ENCODE measurements at regions not wholly inside any gene's neighbourhood (a gene's known extent, or its start where the extent isn't known, plus 50 kb on each side); places are given as distances from the start of the nearest gene placed in this dataset.

DNA sequence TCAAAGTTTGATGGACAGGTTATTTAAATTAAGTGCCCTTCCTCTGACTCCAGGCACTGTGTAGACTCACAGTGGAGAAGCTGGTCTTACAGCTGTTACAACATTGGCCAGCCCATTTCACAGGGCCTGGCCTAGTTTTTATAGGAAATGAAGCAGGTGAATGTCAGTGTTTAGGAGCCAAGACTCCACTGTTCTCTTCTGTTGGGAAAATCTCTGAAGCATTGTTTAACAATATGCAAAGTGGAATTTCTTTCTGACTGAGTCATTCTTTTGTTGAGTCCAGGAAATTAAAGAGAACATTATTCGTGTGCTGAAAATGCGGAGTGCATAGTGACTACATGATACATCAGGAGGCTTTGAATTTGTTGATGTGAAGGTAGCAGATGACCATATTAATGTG lies 64.7 kb downstream of the ARRDC4 start:
- H3K4me3 ChIP-seq (ENCODE audit: low read depth, low read length): no peak overlapping the region

DNA sequence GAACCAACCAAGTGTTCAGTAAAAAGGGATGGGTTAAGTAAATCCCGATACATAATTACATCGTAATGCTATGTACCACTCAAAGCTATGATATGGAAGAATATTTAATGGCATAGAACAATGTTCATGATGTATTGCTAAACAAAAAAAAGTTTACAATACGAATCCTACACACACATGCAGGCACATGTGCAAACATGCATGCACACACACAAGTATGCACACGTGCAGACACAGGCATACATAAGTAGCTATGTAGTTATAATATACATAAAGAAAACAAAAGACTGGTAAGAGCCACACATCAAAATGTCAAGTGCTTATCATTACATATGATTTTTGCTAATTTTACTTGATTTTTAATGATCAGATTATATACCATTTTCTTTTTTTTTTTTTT lies 74.2 kb downstream of the ARRDC4 start:
- no peak overlapping the region for H3K4me3 ChIP-seq (ENCODE audit: low read depth, low read length)

DNA sequence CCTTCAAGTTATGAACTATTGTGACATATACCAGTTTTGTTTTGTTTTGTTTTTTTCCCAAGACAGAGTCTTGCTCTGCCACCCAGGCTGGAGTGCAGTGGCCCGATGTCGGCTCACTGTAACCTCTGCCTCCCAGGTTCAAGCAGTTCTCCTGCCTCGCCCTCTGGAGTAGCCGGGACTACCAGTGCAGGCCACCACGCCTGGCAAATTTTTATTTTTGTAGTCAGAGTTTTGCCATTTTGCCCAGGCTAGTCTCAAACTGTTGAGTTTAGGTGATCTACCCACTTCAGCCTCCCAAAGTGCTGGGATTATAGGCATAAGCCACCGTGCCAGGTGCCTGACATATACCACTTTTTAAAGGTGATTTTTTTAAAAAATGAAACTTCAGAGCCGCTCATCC lies 74.6 kb downstream of the ARRDC4 start:
- H3K4me3 ChIP-seq (ENCODE audit: low read depth, low read length): no peak overlapping the region

DNA sequence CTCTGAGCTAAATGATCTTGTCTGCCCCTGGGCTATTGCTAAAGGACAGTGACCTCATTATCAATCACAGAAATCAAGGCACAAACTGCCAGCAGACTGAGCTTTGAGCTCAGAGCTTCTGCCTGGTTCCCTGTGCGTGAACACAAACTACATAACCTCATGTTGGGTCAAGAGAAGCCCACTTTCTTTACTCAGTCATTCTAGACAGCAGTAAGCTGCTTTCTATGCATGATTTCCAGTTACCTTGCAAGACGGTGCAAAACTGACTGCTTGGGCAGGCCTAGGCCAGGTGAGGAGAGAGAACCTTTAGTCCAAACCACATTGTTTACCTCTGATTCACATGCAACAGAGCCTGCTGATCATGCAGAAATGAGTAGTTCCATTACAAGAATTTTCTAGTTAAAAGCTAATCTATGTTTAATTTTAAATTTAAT lies 75.1 kb downstream of the ARRDC4 start:
- no peak overlapping the region for H3K4me3 ChIP-seq (ENCODE audit: low read depth, low read length)

DNA sequence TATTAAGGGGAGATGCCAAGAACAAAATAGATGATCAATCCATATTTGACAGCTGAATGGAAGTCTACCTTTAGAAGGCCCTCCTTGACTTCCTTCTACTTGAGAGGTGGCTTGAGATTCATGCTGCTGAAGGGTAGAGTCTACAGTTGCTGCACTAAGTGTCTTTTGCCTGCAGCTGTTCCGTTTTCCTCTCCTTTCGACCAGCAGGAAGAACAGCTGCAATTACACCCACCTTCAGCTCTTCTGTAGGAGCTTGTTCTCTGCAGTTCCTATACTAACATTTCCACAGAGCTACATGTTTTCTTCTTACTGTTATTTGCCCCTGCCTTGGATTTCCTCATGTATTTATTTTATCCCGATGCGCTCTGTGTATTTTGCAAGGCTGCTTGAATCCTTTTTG lies 79.1 kb downstream of the ARRDC4 start:
- H3K4me3 ChIP-seq (ENCODE audit: low read depth, low read length): no peak overlapping the region

DNA sequence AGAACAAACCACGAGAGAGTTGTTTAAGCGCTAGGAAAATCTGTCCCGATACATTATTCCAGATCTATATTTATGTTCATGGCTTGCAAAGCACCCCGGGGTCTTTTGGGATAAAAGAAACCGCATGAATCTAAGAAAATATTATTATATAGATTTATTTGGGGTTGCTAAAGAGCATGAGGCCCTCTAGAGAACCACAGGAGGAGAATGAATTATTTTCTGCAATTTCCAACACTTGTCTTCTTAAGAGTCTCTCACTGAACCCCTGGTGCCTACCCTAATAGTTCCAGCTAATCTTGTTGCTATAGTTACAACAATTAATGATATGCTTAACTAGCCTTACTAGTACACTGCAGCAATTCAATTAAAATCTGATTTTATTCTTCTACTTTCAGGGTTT lies 79.6 kb downstream of the ARRDC4 start:
- H3K4me3 ChIP-seq (ENCODE audit: low read depth, low read length): no peak overlapping the region

DNA sequence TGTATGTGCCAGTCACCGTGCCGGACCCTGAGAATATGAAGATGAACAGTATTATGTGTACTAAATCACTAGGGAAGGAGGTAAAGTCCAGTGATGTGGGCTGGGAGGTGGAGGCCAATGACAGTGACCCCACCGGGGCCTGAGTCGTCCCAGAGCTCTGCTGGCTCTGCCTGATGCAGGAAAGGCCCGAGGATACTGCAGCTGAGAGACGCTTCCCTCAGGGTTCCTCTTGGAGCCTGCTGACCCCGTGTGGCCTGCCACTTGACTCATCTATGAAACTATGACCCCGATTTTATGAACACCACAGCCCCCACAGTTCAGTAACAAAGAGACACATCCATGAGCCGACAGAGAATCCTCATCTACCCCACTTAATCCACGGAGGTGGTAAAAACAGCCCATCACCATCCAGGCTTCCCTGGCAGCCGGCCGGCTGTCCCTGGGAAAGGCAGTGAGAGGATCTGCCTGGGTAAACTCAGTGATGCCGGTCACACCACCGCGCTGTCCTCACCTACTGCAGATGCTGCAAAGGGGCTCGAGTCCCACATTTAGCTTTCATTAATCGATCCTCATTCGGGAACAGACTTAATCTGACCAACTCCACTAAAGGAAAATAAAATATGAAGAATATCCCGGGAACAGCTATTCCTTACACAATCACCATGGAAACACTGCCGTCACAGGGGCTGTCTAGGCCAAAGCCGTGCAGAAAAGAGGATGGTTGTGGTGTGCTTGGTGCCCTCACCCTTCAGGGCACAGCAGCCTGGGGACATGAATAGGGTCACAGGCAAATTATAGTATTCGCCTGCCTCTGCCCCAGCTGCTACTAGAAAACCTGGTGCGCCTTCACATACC lies 82.9 kb downstream of the ARRDC4 start:
- no peak overlapping the region for H3K4me3 ChIP-seq (ENCODE audit: low read depth, low read length)

DNA sequence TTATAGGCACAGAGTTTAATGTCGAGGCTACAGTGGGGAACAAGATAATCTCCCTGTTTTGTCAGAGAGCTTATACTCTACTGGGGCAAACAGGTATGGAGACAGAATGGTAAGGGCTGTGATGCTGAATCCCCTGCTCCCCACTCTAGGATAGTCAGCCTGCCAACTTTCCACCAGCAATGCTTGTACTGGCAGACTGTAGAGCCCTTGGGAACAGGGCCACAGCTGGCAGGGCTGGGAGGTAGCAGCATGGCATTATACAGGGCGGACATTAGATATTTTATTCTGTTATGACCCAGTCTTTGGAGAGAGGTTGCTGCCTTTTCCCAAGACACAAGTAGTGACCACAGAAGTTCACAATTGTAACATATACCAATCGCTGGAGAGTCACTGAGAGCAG lies 91.2 kb downstream of the ARRDC4 start:
- no peak overlapping the region for H3K4me3 ChIP-seq (ENCODE audit: low read depth, low read length)

DNA sequence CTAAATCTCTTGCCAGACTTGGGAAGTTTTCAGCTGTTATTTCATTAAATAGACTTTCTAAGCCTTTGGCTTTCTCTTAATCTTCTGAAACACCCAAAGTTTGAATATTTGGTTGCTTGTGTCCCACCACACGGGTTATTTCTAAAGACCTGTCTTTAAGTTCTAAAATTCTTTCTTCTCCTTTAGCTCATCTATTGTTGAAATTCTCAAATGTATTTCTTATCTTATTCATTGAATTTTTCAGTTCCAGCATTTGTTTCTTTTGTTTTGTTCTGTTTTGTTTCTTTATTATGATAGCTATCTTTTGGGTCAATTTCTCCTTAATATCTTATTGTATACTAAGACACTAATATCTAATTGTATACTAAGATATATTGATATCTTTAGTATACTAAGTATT lies 97.0 kb downstream of the ARRDC4 start:
- no peak overlapping the region for H3K4me3 ChIP-seq (ENCODE audit: low read depth, low read length)

DNA sequence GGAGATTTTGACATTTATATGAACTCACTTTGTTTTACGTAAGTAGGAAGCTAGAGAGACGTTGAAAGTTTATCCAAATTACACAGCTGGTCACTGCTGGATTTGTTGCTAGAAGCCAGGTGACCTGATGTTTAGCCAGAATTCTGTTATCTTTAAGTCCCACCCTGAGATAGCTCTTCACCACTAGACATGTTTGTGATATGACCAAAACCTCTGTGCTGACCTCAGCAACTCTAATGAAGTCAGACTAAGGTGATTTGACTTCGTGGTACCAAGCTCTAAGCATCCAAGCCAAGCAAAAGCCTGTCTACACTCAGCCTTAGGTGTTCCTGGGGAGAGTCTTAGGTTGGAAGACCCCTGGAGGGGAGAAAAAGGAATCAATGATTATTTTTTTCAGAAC lies 102.4 kb downstream of the ARRDC4 start:
- H3K4me3 ChIP-seq (ENCODE audit: low read depth, low read length): no peak overlapping the region

DNA sequence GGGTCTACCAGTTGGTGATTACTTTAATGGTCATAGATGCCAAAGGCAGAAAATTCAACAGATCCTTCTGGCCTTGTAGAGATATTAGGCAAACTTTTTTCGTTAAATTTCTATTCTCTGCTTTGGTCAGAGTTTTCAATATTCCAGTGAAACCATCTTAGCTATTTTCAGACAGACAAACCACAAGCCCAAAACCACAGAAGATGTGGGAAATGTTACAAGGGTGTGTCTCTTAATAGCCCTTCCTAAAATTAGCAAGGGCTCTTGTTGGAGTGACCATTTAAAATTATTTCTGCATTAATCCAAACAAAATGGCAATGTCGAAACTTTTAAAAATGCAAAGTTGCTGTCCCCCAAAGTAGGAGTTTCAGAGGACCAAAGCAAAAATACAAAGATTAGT lies 102.8 kb downstream of the ARRDC4 start:
- H3K4me3 ChIP-seq (ENCODE audit: low read depth, low read length): no peak overlapping the region

DNA sequence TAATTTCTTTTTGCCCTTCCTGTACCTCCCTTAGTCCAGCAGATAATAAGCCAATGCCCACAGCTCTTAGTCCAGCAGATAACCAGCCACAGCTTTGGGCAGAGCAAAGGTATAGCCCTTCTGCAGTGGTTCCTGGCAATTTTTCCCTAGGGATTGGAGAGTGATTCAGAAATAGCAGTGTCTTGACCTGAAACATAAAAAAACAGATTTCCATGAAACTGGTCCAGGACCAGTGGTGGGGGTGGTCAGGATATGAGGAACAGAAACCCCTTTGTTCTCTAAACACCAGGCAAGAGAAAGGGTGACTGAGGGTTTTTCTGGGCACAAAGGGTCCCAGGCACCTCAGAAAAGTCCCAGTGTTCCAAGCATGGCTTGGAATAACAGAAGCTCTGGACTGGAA lies 103.4 kb downstream of the ARRDC4 start:
- H3K4me3 ChIP-seq (ENCODE audit: low read depth, low read length): no peak overlapping the region

DNA sequence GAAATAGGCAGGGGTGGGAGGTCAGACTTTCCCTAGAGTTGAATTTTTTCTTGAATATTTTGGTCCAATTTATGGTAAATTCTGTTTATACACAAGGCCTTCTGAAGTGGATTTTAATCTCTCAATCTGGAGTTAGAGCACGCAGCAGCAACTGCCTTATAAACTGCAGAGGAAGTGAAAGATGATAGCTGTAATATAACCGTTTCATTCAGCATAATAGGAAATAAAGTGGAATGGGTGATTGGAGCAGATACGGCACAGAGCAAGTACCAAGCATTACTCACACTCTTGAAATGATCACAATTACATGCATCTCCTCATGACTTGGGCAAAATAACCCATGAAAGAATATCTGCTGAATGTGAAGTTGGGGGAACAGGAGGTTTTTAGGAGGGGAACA lies 106.8 kb downstream of the ARRDC4 start:
- no peak overlapping the region for H3K4me3 ChIP-seq (ENCODE audit: low read depth, low read length)

DNA sequence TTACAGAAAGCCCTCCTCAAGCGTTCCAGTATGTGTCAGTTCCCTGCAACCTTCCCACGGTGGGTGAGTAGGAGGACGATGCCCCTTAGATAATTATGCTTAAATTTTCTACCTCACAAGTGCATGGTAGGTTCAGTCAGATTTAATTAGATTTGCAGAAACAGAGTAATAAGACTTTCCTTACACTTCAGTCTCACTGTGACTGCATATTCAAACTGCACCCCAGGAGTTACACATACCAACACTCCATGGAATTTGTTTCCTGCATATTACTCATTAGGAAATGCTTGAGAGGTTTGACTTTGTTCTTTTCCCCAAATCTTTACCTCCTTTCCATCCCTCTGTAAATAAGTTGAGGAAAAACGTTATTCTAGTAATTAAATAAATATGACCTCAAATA lies 108.8 kb downstream of the ARRDC4 start:
- no peak overlapping the region for H3K4me3 ChIP-seq (ENCODE audit: low read depth, low read length)

DNA sequence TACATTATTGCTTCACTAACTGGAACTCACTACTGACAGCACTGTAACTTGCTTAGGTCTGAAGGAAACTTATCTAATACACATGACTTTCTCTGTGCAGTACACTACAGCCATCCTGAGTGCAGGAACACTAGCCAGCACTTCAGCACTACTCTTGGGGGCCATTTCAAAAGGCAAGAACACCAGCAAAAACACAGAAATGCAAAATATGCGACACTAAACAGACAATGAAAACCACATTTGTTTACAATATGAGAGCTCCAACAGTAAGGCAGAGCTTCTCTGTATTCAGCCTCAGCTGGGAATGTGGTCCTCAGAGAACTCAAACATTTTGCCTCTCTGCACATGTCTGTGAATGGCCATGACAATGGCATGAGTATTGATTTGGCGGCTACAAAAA lies 109.6 kb downstream of the ARRDC4 start:
- no peak overlapping the region for H3K4me3 ChIP-seq (ENCODE audit: low read depth, low read length)

DNA sequence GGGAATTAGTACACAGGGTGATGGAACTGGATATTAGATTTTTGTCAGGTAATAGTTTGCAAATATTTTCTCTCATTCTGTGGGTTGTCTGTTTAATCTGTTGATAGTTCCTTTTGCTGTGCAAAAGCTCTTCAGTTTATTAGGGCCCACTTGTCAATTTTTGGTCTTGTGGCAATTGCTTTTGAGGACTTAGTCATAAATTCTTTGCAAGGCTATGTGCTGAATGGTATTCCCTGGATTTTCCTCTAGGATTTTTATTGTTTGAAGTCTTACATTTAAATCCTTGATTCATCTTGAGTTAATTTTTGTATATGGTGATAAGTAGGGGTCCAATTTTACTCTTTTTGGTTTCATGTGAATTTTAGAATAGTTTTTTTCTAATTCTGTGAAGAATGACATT lies 111.3 kb downstream of the ARRDC4 start:
- no peak overlapping the region for H3K4me3 ChIP-seq (ENCODE audit: low read depth, low read length)

DNA sequence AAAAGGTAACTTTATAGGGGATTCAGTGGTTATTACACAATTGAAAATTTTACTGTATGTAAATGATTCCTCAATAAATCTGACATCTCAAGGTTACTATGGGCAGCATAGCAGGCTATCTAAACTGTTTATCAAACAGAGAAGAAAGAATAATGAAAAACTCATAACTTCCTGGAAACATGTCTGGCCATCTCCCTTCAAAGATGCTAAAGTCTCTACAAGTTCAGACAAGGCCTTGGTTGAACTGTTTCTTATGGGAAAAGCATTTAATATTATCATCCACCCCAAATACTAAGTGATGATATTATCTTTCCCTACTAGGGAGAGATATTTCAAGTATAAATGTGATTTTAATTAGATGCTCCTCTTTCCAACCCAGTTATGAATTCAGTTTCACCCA lies 114.9 kb downstream of the ARRDC4 start:
- H3K4me3 ChIP-seq (ENCODE audit: low read depth, low read length): no peak overlapping the region

DNA sequence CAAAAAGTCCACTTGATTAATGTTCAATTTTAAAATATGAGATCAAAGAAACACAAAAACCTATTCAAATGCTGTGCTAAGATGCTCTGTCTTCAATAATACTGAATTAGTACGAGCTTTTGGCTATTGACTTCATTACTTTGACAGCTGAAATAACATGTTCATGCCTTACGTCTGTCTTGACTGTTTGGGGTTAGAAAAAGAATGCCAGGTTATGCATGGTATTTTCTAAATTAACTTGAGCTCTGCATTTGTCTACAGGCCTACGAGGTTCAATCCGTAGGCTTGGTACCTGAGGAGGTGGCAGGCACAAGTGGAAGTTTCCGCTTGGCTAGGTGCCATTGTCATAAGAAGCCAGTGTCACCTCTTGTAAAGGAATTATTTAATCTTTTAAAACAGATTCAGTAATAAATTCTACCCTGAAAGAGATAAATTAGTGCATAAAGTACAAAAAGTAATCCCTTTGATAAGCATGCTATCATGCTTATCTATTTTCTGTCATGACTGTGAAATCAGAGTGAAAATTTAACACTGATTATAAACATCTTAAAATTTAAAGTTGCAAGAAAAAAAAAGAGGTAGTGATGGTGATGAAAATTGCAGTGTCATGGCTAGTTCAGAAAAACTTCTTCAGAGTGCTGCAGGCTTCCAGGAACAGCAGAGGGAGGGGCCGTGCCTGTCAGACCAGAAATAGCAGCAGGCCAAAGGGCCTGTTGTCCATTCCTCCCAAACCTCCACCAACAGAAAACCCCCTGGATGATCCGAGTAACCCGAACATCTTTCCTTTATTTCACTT lies 115.7 kb downstream of the ARRDC4 start:
- H3K4me3 ChIP-seq (ENCODE audit: low read depth, low read length): no peak overlapping the region

DNA sequence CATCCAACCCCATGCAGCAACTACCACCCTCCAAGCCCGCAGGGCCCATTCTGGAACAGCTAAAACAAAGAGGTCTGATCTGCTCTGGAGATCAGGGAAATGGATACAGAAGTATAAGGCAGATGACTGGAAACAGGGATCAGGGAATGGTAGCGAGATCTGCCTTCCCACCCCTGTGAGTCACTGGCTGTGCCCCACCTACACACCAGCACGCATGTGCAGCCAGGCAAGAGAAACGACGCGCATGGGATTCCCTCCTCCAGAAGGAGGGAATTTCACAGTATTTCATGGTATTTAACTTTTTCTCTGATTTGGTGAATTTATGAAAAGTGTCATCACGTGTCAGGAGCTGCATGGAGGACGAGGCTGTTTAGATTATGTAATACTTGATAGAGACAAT lies 116.7 kb downstream of the ARRDC4 start:
- no peak overlapping the region for H3K4me3 ChIP-seq (ENCODE audit: low read depth, low read length)

DNA sequence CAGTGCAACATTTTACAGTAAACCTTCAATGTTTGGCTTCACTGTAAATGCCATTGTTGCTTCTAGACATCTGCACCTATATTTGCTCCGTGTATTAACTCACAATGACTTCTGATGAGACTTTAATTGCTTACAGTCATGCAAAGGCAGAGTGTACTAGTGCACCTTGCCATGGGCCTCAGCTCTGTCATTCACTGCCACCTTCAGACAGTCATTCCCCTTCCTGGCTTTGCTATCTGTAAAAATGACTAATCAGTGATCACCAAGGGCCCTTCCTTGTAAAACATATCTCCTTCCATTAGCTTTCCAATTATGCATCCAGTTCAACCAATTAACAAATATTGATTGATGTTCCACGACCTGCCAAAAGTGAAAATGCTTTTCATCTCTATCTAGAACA lies 120.3 kb downstream of the ARRDC4 start:
- no peak overlapping the region for H3K4me3 ChIP-seq (ENCODE audit: low read depth, low read length)

DNA sequence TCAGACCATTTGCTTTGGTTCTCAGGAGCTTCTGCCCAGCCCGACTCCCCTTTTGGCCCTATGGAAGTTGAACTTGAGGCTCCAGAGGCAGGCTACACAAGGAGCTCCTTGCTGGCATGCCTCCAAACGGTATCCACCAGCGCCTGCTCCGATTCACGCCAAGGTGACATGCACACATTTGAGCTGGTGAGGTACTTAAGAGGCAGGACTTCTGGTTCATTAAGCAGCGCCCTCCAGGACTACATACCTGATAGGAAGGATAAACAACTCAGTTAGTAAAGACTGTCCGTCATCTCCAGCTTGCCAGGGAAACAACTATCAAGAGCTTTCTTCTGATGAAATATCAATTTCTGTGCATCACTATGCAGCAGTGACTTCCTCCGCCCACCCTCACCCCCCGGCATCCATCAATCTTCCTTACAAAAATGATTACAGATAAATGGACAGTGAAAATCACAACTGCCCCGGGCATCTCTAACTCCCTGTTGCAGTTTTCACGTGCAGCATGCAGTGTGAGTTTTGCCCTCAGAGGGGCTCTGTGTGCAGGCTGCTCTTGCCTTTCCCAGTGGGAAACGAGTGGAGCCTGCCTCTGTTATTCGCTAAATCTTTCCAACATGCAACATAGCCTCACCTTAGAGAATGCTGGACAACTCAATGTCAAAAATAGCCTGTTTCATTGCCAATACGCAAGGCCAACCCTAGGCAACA lies 122.9 kb downstream of the ARRDC4 start:
- no peak overlapping the region for H3K4me3 ChIP-seq (ENCODE audit: low read depth, low read length)
